H9 (cell line): ENCODE measurements at regions not wholly inside any gene's neighbourhood (a gene's known extent, or its start where the extent isn't known, plus 50 kb on each side); places are given as distances from the start of the nearest gene placed in this dataset.

Experiments
- DNase-seq: peaks from one replicate; pipeline ENCODE4 v3.0.0-alpha.2; 2017
- H2AFZ ChIP-seq: one replicate; pipeline ENCODE4 v1.6.1; 2013; ENCODE audit warnings: mild to moderate bottlenecking, low read length, control low read depth, moderate library complexity
- H2AK5ac ChIP-seq: 2 replicates; pipeline ENCODE4 v1.6.1; 2013; ENCODE audit warnings: low read length, control low read depth, mixed read lengths; ENCODE audit not compliant: insufficient read length
- H2BK120ac ChIP-seq: one replicate; pipeline ENCODE4 v1.6.1; 2013; ENCODE audit warnings: low read depth, mild to moderate bottlenecking, low read length, control low read depth, inconsistent platforms; ENCODE audit not compliant: poor library complexity, severe bottlenecking
- H2BK12ac ChIP-seq: 2 replicates; pipeline ENCODE4 v1.6.1; 2013; ENCODE audit warnings: low read length, control low read depth, mixed read lengths, low read depth; ENCODE audit not compliant: insufficient read length
- H2BK15ac ChIP-seq: 2 replicates; pipeline ENCODE4 v1.6.1; 2013; ENCODE audit warnings: low read depth, low read length, control low read depth
- H2BK20ac ChIP-seq: one replicate; pipeline ENCODE4 v1.6.1; 2013; ENCODE audit warnings: low read depth, mild to moderate bottlenecking, low read length, control low read depth, inconsistent platforms; ENCODE audit not compliant: poor library complexity, severe bottlenecking
- H2BK5ac ChIP-seq: 2 replicates; pipeline ENCODE4 v1.6.1; 2013; ENCODE audit warnings: low read length, control low read depth, mixed read lengths; ENCODE audit not compliant: insufficient read length
- H3K14ac ChIP-seq: 2 replicates; pipeline ENCODE4 v1.6.1; 2013; ENCODE audit warnings: low read length, control low read depth; ENCODE audit not compliant: insufficient read depth
- H3K18ac ChIP-seq: 2 replicates; pipeline ENCODE4 v1.6.1; 2013; ENCODE audit warnings: low read depth, mild to moderate bottlenecking, mixed read lengths, low read length, control low read depth; ENCODE audit not compliant: insufficient read length
- H3K23ac ChIP-seq: 2 replicates; pipeline ENCODE4 v1.6.1; 2013; ENCODE audit warnings: low read length, control low read depth, mixed read lengths, low read depth; ENCODE audit not compliant: insufficient read length
- H3K23me2 ChIP-seq: 2 replicates; pipeline ENCODE4 v1.6.1; 2013; ENCODE audit warnings: low read depth, mild to moderate bottlenecking, mixed read lengths, low read length, control low read depth; ENCODE audit not compliant: insufficient read length, poor library complexity, severe bottlenecking
- H3K27ac ChIP-seq: 2 replicates; pipeline ENCODE4 v1.5.1; 2013; ENCODE audit warnings: low read length, control low read depth, mixed read lengths, low read depth; ENCODE audit not compliant: insufficient read length
- H3K27me3 ChIP-seq: 2 replicates; pipeline ENCODE4 v1.6.1; 2013; ENCODE audit warnings: low read length, control low read depth, inconsistent platforms; ENCODE audit not compliant: insufficient read depth
- H3K4ac ChIP-seq: 2 replicates; pipeline ENCODE4 v1.6.1; 2013; ENCODE audit warnings: low read depth, mild to moderate bottlenecking, control low read depth, inconsistent platforms, low read length, moderate library complexity
- H3K4me1 ChIP-seq: 2 replicates; pipeline ENCODE4 v1.6.1; 2013; ENCODE audit warnings: low read length, control low read depth, inconsistent platforms; ENCODE audit not compliant: insufficient read depth
- H3K4me2 ChIP-seq: 2 replicates; pipeline ENCODE4 v1.6.1; 2013; ENCODE audit warnings: low read length, control low read depth, mixed read lengths; ENCODE audit not compliant: insufficient read length, insufficient read depth
- H3K56ac ChIP-seq: 2 replicates; pipeline ENCODE4 v1.6.1; 2013; ENCODE audit warnings: low read depth, mild to moderate bottlenecking, mixed read lengths, low read length, control low read depth; ENCODE audit not compliant: insufficient read length
- H3K79me1 ChIP-seq: 2 replicates; pipeline ENCODE4 v1.6.1; 2013; ENCODE audit warnings: low read depth, mild to moderate bottlenecking, moderate library complexity, low read length, control low read depth, inconsistent platforms; ENCODE audit not compliant: insufficient read depth, poor library complexity, severe bottlenecking
- H3K79me2 ChIP-seq: 2 replicates; pipeline ENCODE4 v1.6.1; 2013; ENCODE audit warnings: low read length, control low read depth, inconsistent platforms; ENCODE audit not compliant: insufficient read depth
- H3K9ac ChIP-seq: 2 replicates; pipeline ENCODE4 v1.6.1; 2013; ENCODE audit warnings: low read length, control low read depth, mixed read lengths; ENCODE audit not compliant: insufficient read length; ENCODE audit errors: extremely low read depth
- H3K9me3 ChIP-seq: one replicate; pipeline ENCODE4 v1.6.1; 2013; ENCODE audit warnings: low read depth, low read length, inconsistent platforms; ENCODE audit not compliant: control insufficient read depth
- H3T11ph ChIP-seq: one replicate; pipeline ENCODE4 v1.6.1; 2013; ENCODE audit warnings: mild to moderate bottlenecking, low read length, control low read depth, inconsistent platforms
- H4K20me1 ChIP-seq: one replicate; pipeline ENCODE4 v1.6.1; 2013; ENCODE audit not compliant: control insufficient read depth, insufficient read length, insufficient read depth
- H4K5ac ChIP-seq: 2 replicates; pipeline ENCODE4 v1.6.1; 2013; ENCODE audit warnings: low read depth, mild to moderate bottlenecking, mixed read lengths, low read length, control low read depth; ENCODE audit not compliant: insufficient read length
- H4K8ac ChIP-seq: replicated peaks from 2 replicates; pipeline ENCODE4 v1.6.1; 2013; ENCODE audit warnings: low read length, control low read depth, mixed read lengths, low read depth; ENCODE audit not compliant: insufficient read length
- H4K91ac ChIP-seq: 2 replicates; pipeline ENCODE4 v1.6.1; 2013; ENCODE audit warnings: low read depth, mild to moderate bottlenecking, moderate library complexity, mixed read lengths, low read length, control low read depth; ENCODE audit not compliant: insufficient read length
- H3K27ac Mint-ChIP-seq, 3 experiments: 2 replicates in 2 of 3; 3 replicates in 1 of 3; pipeline ENCODE4 v1.8.0; 2020 to 2021; ENCODE audit warnings: mixed read lengths in 3 of 3, mild to moderate bottlenecking in 1 of 3, moderate library complexity in 1 of 3
- H3K27me3 Mint-ChIP-seq: 2 replicates; pipeline ENCODE4 v1.8.0; 2021; ENCODE audit warnings: low read depth, mild to moderate bottlenecking, moderate library complexity, mixed read lengths
- H3K36me3 Mint-ChIP-seq, 3 experiments: 2 replicates in 2 of 3; 3 replicates in 1 of 3; pipeline ENCODE4 v1.8.0; 2020 to 2021; ENCODE audit warnings: low read depth in 3 of 3, mixed read lengths in 3 of 3; ENCODE audit not compliant: insufficient read depth in 1 of 3
- H3K4me1 Mint-ChIP-seq, 2 experiments: 2 replicates each; pipeline ENCODE4 v1.8.0; 2020; ENCODE audit warnings: mixed read lengths in 2 of 2
- H3K4me3 Mint-ChIP-seq, 2 experiments: 2 replicates in 1 of 2; 3 replicates in 1 of 2; pipeline ENCODE4 v1.8.0; 2020 to 2021; ENCODE audit warnings: mild to moderate bottlenecking in 2 of 2, mixed read lengths in 2 of 2, moderate library complexity in 1 of 2
- H3K9me3 Mint-ChIP-seq, 2 experiments: 2 replicates in 1 of 2; 3 replicates in 1 of 2; pipeline ENCODE4 v1.8.0; 2020; ENCODE audit warnings: mild to moderate bottlenecking in 2 of 2, mixed read lengths in 2 of 2, moderate library complexity in 1 of 2
- CTCF ChIP-seq: fragments of 200-600 bp; sonication (generic); conservative IDR thresholded peaks from 3 replicates; pipeline ENCODE4 v1.8.0; 2021; ENCODE audit warnings: antibody characterized with exemption, mild to moderate bottlenecking
- WGBS: extraction: QIAGEN DNeasy Blood & Tissue Kit; methylation state at CpG from one replicate; pipeline ENCODE4 v1.1.7; 2013; ENCODE audit warnings: missing lambda C conversion rate, low lambda C conversion rate, mixed read lengths; ENCODE audit not compliant: insufficient read length; ENCODE audit errors: extremely low coverage; 5-methylcytosine and 5-hydroxymethylcytosine counted together

DNA sequence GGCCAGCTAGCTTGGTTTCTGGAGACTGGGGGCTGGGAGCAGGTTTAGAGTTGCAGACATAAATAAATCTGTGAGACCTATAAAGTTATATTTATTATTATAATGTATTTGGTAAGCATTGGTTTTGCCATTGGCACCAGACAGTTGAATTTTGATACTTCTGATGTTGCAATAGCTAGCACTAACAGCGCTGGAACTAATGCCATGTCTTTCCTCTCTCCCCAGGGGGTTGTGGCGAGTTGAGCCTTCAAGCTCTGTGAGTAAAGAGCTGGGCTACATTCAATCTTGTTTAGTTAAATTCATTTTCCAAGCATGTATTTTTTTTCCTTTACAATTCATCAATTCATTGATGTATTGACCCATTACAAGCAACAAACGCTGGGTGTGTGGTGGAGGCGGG is 358.7 kb upstream of the NR3C2 start:
- no peak overlapping the region for H3K9ac ChIP-seq
- H3K27me3 Mint-ChIP-seq = no peaks in the 10 kb centered on the region
- no peak overlapping the region for H3K56ac ChIP-seq
- H3K14ac ChIP-seq = no peak overlapping the region
- H3K27ac Mint-ChIP-seq = no peak overlapping the region
- no peaks in the 10 kb centered on the region for H3K23me2 ChIP-seq
- peaks cover 0 to 3% (median 2%) of the 10 kb centered on the region in 3 experiments; a peak in 4 of 7 replicates for H3K36me3 Mint-ChIP-seq
- no peak overlapping the region for H4K5ac ChIP-seq
- DNase-seq = no peak
- no CpG with 5 or more reads among the region's 4 CpGs for WGBS
- H3K9me3 Mint-ChIP-seq = peaks cover 2 to 3% of the 10 kb centered on the region in 2 experiments; a peak in 4 of 5 replicates
- H2BK15ac ChIP-seq = no peak overlapping the region
- no peak overlapping the region for H2AFZ ChIP-seq
- H2BK20ac ChIP-seq = no peak overlapping the region
- no peak overlapping the region for H2BK5ac ChIP-seq
- no peaks in the 10 kb centered on the region for H3K4me1 Mint-ChIP-seq
- no peak overlapping the region for H3K4me3 Mint-ChIP-seq
- H3K18ac ChIP-seq = no peak overlapping the region
- H4K91ac ChIP-seq = no peak overlapping the region
- no peak overlapping the region for H3K27ac ChIP-seq
- no peaks in the 10 kb centered on the region for H3K9me3 ChIP-seq
- H2BK12ac ChIP-seq = no peak overlapping the region
- H2BK120ac ChIP-seq = no peak overlapping the region
- TF ChIP-seq CTCF = no peak
- H3K79me2 ChIP-seq = no peaks in the 10 kb centered on the region
- no peak overlapping the region for H3K23ac ChIP-seq
- no peak overlapping the region for H3K4me2 ChIP-seq
- no peak overlapping the region for H3T11ph ChIP-seq
- H4K20me1 ChIP-seq = no peaks in the 10 kb centered on the region
- H3K27me3 ChIP-seq = no peaks in the 10 kb centered on the region
- no peak overlapping the region for H3K4ac ChIP-seq
- no peak overlapping the region for H2AK5ac ChIP-seq
- H4K8ac ChIP-seq = no peak overlapping the region
- H3K79me1 ChIP-seq = no peaks in the 10 kb centered on the region
- H3K4me1 ChIP-seq = no peaks in the 10 kb centered on the region
